Ishikawa (cell line): ENCODE measurements at regions not wholly inside any gene's neighbourhood (a gene's known extent, or its start where the extent isn't known, plus 50 kb on each side); places are given as distances from the start of the nearest gene placed in this dataset.

ENCODE experiments used
- CEBPB ChIP-seq: IDR thresholded peaks from 2 replicates; pipeline ENCODE4 v1.6.1; 2012
- CREB1 ChIP-seq: IDR thresholded peaks from 2 replicates; pipeline ENCODE4 v1.6.1; 2012; ENCODE audit warnings: low read depth
- FOXM1 ChIP-seq: IDR thresholded peaks from 2 replicates; pipeline ENCODE4 v1.6.1; 2012; ENCODE audit warnings: low read depth, borderline replicate concordance
- NFIC ChIP-seq: IDR thresholded peaks from 2 replicates; pipeline ENCODE4 v1.6.1; 2012
- TAF1 ChIP-seq: IDR thresholded peaks from 2 replicates; pipeline ENCODE4 v1.6.1; 2012; ENCODE audit warnings: low read depth, mild to moderate bottlenecking
- YY1 ChIP-seq: IDR thresholded peaks from 2 replicates; pipeline ENCODE4 v1.6.1; 2012; ENCODE audit warnings: low read depth
- ZBTB7A ChIP-seq: IDR thresholded peaks from 2 replicates; pipeline ENCODE4 v1.6.1; 2012; ENCODE audit warnings: low read depth
- TF ChIP-seq, protein P1 (sequence below): IDR thresholded peaks from 2 replicates; pipeline ENCODE4 v1.6.1; 2012; ENCODE audit warnings: low read depth, mild to moderate bottlenecking
- TF ChIP-seq, protein P2 (sequence below): IDR thresholded peaks from 2 replicates; pipeline ENCODE4 v1.6.1; 2012
- TF ChIP-seq, protein P3 (sequence below): IDR thresholded peaks from 2 replicates; pipeline ENCODE4 v1.6.1; 2012

DNA sequence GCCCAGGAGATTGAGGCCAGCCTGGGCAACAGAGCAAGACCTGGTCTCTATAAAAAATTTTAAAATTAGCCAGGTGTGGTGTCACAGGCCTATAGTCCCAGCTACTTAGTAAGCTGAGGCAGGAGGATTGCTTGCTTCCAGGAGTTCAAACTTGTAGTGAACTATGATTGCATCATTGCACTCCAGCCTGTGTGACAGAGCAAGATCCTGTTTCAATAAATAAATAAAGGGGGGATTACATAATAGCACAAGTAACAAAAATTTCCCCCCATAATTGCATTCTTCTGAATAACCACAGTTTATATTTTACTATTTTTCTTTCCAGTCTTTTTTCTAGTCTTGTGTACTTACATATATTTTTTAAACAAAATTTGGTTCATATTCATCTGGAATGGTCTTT is 135.6 kb downstream of the CHIC2 start:
- TF ChIP-seq NFIC (no peak), YY1 (no peak), FOXM1 (no peak), ZBTB7A (no peak), TAF1 (no peak), CREB1 (no peak), CEBPB (no peak)
- TF ChIP-seq, protein P1, sequence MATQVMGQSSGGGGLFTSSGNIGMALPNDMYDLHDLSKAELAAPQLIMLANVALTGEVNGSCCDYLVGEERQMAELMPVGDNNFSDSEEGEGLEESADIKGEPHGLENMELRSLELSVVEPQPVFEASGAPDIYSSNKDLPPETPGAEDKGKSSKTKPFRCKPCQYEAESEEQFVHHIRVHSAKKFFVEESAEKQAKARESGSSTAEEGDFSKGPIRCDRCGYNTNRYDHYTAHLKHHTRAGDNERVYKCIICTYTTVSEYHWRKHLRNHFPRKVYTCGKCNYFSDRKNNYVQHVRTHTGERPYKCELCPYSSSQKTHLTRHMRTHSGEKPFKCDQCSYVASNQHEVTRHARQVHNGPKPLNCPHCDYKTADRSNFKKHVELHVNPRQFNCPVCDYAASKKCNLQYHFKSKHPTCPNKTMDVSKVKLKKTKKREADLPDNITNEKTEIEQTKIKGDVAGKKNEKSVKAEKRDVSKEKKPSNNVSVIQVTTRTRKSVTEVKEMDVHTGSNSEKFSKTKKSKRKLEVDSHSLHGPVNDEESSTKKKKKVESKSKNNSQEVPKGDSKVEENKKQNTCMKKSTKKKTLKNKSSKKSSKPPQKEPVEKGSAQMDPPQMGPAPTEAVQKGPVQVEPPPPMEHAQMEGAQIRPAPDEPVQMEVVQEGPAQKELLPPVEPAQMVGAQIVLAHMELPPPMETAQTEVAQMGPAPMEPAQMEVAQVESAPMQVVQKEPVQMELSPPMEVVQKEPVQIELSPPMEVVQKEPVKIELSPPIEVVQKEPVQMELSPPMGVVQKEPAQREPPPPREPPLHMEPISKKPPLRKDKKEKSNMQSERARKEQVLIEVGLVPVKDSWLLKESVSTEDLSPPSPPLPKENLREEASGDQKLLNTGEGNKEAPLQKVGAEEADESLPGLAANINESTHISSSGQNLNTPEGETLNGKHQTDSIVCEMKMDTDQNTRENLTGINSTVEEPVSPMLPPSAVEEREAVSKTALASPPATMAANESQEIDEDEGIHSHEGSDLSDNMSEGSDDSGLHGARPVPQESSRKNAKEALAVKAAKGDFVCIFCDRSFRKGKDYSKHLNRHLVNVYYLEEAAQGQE = no peak
- TF ChIP-seq, protein P2, sequence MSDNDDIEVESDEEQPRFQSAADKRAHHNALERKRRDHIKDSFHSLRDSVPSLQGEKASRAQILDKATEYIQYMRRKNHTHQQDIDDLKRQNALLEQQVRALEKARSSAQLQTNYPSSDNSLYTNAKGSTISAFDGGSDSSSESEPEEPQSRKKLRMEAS = no peak
- TF ChIP-seq, protein P3, sequence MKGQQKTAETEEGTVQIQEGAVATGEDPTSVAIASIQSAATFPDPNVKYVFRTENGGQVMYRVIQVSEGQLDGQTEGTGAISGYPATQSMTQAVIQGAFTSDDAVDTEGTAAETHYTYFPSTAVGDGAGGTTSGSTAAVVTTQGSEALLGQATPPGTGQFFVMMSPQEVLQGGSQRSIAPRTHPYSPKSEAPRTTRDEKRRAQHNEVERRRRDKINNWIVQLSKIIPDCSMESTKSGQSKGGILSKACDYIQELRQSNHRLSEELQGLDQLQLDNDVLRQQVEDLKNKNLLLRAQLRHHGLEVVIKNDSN = no peak
